ENCODE measurements at regions not wholly inside any gene's neighbourhood (a gene's known extent, or its start where the extent isn't known, plus 50 kb on each side); places are given as distances from the start of the nearest gene placed in this dataset.

DNA sequence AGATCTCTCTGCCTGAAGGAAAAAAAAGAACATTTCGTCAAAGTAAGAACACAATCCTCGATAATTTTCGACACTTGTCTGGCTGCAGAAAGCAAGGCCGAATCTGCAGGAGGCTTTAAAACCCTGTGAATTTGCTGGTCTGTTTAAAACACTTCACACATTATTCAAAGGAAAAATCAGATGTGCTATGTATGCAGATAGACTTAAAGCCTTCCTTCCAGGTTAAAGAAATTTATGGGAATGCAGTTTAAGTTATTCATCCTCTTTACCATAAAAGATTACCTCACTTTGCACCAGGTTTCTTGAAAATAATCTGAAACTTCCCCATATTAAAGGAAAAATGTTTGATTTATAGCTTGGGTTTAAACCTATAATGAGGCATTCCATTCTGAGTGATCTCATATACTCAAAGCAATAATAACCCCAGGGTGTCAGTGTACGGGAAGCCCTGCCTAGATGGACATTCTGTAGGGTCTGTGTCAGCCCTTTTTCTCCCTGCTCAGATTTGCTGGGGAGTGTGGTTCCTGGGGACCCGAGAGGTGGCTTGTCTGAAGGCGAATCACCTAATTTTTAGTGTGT lies 323.5 kb upstream of the SLC24A2 start:
- TF ChIP-seq POLR2A (IDR thresholded peaks at IDR 0.05; ENCODE audit: low read depth, low read length) (no peak), RAD21 (IDR thresholded peaks at IDR 0.05; ENCODE audit: low read length) (no peak), MXI1 (IDR thresholded peaks at IDR 0.05; ENCODE audit: borderline replicate concordance, low read depth, low read length) (no peak), CEBPB (IDR thresholded peaks at IDR 0.05; ENCODE audit: low read depth, low read length) (no peak), FOS (IDR thresholded peaks at IDR 0.05; ENCODE audit: low read depth, low read length) (no peak), SMC3 (IDR thresholded peaks at IDR 0.05; ENCODE audit: low read depth, low read length) (no peak), BHLHE40 (IDR thresholded peaks at IDR 0.05; ENCODE audit: low read depth, low read length) (no peak)
- TF ChIP-seq, protein P1, sequence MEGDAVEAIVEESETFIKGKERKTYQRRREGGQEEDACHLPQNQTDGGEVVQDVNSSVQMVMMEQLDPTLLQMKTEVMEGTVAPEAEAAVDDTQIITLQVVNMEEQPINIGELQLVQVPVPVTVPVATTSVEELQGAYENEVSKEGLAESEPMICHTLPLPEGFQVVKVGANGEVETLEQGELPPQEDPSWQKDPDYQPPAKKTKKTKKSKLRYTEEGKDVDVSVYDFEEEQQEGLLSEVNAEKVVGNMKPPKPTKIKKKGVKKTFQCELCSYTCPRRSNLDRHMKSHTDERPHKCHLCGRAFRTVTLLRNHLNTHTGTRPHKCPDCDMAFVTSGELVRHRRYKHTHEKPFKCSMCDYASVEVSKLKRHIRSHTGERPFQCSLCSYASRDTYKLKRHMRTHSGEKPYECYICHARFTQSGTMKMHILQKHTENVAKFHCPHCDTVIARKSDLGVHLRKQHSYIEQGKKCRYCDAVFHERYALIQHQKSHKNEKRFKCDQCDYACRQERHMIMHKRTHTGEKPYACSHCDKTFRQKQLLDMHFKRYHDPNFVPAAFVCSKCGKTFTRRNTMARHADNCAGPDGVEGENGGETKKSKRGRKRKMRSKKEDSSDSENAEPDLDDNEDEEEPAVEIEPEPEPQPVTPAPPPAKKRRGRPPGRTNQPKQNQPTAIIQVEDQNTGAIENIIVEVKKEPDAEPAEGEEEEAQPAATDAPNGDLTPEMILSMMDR (conservative IDR thresholded peaks at IDR 0.05; ENCODE audit: low read depth, low read length) = no peak
- TF ChIP-seq, protein P2, sequence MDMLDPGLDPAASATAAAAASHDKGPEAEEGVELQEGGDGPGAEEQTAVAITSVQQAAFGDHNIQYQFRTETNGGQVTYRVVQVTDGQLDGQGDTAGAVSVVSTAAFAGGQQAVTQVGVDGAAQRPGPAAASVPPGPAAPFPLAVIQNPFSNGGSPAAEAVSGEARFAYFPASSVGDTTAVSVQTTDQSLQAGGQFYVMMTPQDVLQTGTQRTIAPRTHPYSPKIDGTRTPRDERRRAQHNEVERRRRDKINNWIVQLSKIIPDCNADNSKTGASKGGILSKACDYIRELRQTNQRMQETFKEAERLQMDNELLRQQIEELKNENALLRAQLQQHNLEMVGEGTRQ (IDR thresholded peaks at IDR 0.05; ENCODE audit: low read depth, low read length) = no peak
- TF ChIP-seq, protein P3, sequence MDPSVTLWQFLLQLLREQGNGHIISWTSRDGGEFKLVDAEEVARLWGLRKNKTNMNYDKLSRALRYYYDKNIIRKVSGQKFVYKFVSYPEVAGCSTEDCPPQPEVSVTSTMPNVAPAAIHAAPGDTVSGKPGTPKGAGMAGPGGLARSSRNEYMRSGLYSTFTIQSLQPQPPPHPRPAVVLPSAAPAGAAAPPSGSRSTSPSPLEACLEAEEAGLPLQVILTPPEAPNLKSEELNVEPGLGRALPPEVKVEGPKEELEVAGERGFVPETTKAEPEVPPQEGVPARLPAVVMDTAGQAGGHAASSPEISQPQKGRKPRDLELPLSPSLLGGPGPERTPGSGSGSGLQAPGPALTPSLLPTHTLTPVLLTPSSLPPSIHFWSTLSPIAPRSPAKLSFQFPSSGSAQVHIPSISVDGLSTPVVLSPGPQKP (IDR thresholded peaks at IDR 0.05; ENCODE audit: borderline replicate concordance, low read depth, low read length) = no peak
